Renal pelvis (tissue), 1 donor: ENCODE measurements at regions not wholly inside any gene's neighbourhood (a gene's known extent, or its start where the extent isn't known, plus 50 kb on each side); places are given as distances from the start of the nearest gene placed in this dataset.
A peak's percentile ranks its signal among the peaks of the same experiment; 100 is the strongest.

Experiments used
- DNase-seq: peaks from one replicate; pipeline ENCODE4 v3.0.0-alpha.2; 2013

GRCh38 chr14:21735639-21736307, 62.2 kb upstream of the OR4E1 start:
- no peak for DNase-seq

GRCh38 chr14:21735200-21735599, 61.6 kb upstream of the OR4E1 start:
- no peak for DNase-seq

- peak; percentile 34 for DNase-seq
These were observed 60.9 kb upstream of the OR4E1 start for GRCh38 chr14:21734457-21735074.

GRCh38 chr14:21729703-21730233, 56.1 kb upstream of the OR4E1 start:
- DNase-seq, result no peak

- no peak for DNase-seq
These were observed 51.6 kb upstream of the OR4E1 start for GRCh38 chr14:21725250-21725649.

- no peak for DNase-seq
These were observed 50.7 kb upstream of the OR4E1 start for GRCh38 chr14:21724090-21724973.

- DNase-seq, result no peak
These were observed 49.9 kb upstream of the OR4E1 start for GRCh38 chr14:21723431-21724045.
